GM11168 (cell line): ENCODE measurements at regions not wholly inside any gene's neighbourhood (a gene's known extent, or its start where the extent isn't known, plus 50 kb on each side); places are given as distances from the start of the nearest gene placed in this dataset.

Experiments used
- in situ Hi-C: fragments of 300-500 bp; cut with MboI; formaldehyde crosslinking; loops from one replicate; pipeline ENCODE4 v1.12.0; 2022; ENCODE audit warnings: low sequenced_read_pairs; ENCODE audit not compliant: unreplicated experiment

- in situ Hi-C loops, result no loop called here
These were observed 228.2 kb downstream of the TBL1XR1 start for GRCh38 chr3:176969066-176969465.

GRCh38 chr3:176968631-176969030 is 228.7 kb downstream of the TBL1XR1 start:
- in situ Hi-C loops, result no loop called here

- in situ Hi-C loops, result no loop called here
These were observed 229.8 kb downstream of the TBL1XR1 start for GRCh38 chr3:176967522-176967921.

- in situ Hi-C loops, result no loop called here
These were observed 232.6 kb downstream of the TBL1XR1 start for GRCh38 chr3:176964661-176965060.

- in situ Hi-C loops, result no loop called here
These were observed 235.4 kb downstream of the TBL1XR1 start for GRCh38 chr3:176961916-176962315.

- in situ Hi-C loops, result no loop called here
These were observed 237.4 kb downstream of the TBL1XR1 start for GRCh38 chr3:176959867-176960266.

GRCh38 chr3:176958560-176958959 is 238.7 kb downstream of the TBL1XR1 start:
- in situ Hi-C loops, result no loop called here

GRCh38 chr3:176954517-176954916 is 242.8 kb downstream of the TBL1XR1 start:
- in situ Hi-C loops, result no loop called here

GRCh38 chr3:176953106-176954060 is 243.9 kb downstream of the TBL1XR1 start:
- in situ Hi-C loops, result no loop called here

GRCh38 chr3:176951586-176952292 is 245.5 kb downstream of the TBL1XR1 start:
- in situ Hi-C loops, result no loop called here

- in situ Hi-C loops, result no loop called here
These were observed 246.1 kb downstream of the TBL1XR1 start for GRCh38 chr3:176951144-176951543.

GRCh38 chr3:176950743-176951142 is 246.5 kb downstream of the TBL1XR1 start:
- in situ Hi-C loops, result no loop called here

GRCh38 chr3:176948151-176948550 is 249.1 kb downstream of the TBL1XR1 start:
- in situ Hi-C loops, result loop anchor here (25.0 kb wide), 1 partner anchor 436 kb away; no protein-coding TSS in a partner anchor

GRCh38 chr3:176946202-176946601 is 251.1 kb downstream of the TBL1XR1 start:
- in situ Hi-C loops, result loop anchor here (25.0 kb wide), 1 partner anchor 434 kb away; no protein-coding TSS in a partner anchor

GRCh38 chr3:176942305-176942704 is 255.0 kb downstream of the TBL1XR1 start:
- in situ Hi-C loops, result loop anchor here (25.0 kb wide), 1 partner anchor 430 kb away; no protein-coding TSS in a partner anchor

GRCh38 chr3:176941689-176942088 is 255.6 kb downstream of the TBL1XR1 start:
- in situ Hi-C loops, result loop anchor here (25.0 kb wide), 1 partner anchor 429 kb away; no protein-coding TSS in a partner anchor

GRCh38 chr3:176939022-176939817 is 258.1 kb downstream of the TBL1XR1 start:
- in situ Hi-C loops, result loop anchor here (25.0 kb wide), 1 partner anchor 427 kb away; no protein-coding TSS in a partner anchor

- in situ Hi-C loops, result loop anchor here (25.0 kb wide), 1 partner anchor 426 kb away; no protein-coding TSS in a partner anchor
These were observed 259.3 kb downstream of the TBL1XR1 start for GRCh38 chr3:176937994-176938393.

GRCh38 chr3:176937541-176937940 is 259.7 kb downstream of the TBL1XR1 start:
- in situ Hi-C loops, result loop anchor here (25.0 kb wide), 1 partner anchor 425 kb away; no protein-coding TSS in a partner anchor
